Stimulated activated CD4-positive, alpha-beta T cell treated with anti-CD3 and anti-CD28 coated beads, Interleukin-12 subunit alpha, Interleukin-12 subunit beta, amount 100 ng/mL, for 48 hours (primary cell): ENCODE measurements at regions not wholly inside any gene's neighbourhood (a gene's known extent, or its start where the extent isn't known, plus 50 kb on each side); places are given as distances from the start of the nearest gene placed in this dataset.
A peak's percentile ranks its signal among the peaks of the same experiment; 100 is the strongest.
"Not testable (repeated sequence)": the region's sequence is repeated elsewhere in the genome, so short reads cannot be mapped to it uniquely, and the experiment has no call there.

Experiments
- DNase-seq, 3 donors: peaks; one replicate each; pipeline ENCODE4 v3.0.0-alpha.2; 2020; ENCODE audit warnings: low read depth in 2 of 3, low spot score in 1 of 3

GRCh38 chr1:145191272-145191675, 50.7 kb downstream of the PPIAL4D start:
- DNase-seq = not testable (repeated sequence)

GRCh38 chr1:145189543-145190030, 52.4 kb downstream of the PPIAL4D start:
- not testable (repeated sequence) for DNase-seq

GRCh38 chr1:145188869-145189542, 53.0 kb downstream of the PPIAL4D start:
- DNase-seq = not testable (repeated sequence)

DNA sequence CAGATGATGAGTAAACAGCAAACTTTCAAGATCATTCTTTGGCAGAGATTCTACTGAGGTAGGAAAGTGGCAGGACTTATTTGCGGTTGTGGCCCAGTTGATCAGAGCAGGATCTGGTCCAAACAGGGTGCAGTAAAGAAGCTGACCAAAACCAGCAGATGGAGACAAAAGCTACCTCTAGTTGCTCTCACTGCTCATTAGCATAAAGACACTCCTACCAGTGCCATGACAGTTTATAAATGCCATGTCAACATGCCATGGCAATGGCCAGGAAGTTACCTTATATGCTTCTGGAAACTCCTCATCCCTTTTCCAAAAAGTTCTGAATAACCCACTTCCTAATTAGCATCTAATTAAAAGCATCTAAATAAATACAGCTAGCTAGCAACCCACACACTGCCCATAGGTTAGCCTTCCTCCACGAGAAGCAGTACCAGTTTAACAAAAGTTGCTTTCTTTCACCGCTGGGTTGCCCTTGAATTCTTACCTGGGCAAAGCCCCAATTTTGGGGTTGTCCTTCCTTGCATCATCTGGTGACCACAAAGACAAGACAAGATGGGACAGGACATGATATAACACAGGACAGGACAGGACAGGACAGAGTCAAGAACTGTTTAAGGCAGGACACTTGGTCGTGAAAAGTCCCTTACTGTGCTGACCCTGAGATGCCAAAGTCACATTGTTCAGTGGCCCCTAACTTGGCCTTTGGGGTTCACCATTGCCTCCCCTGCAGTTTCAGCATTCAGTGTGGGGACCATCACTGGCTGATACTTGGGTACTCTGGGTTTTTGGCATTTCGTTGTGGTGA, 59.2 kb downstream of the PPIAL4D start:
- not testable (repeated sequence) for DNase-seq

DNA sequence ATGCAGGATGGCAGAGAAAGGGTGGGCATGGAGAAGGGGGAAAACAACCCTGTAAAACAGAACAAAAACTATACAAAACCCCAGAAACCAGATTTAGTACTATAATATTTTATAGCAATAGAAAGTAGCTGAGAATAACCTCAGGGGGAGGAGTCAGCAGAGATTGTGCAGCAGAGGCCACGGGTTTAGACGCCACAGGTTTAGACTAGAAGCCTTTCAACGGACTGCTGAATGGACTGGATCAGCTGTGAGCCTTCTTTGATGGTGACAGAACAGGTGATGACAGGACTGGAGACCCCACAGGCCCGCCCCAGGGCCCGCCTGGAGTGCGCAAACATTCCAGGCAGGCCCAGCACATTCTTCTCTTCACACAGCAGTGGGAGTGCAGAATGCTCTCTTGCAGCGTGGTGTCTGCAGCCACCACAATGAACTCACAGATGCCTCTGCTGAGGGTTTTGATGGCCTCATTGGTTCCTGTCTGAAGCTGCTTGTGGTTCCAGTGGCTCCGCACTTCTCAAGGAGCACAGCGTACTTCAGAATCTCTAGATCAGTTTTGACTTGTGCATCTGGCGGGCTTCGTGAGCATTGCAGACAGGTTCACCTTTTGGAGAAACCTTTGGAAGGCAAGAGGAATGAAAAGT, 65.6 kb downstream of the PPIAL4D start:
- DNase-seq = peak in 1 of 3 donors; percentile 3

DNA sequence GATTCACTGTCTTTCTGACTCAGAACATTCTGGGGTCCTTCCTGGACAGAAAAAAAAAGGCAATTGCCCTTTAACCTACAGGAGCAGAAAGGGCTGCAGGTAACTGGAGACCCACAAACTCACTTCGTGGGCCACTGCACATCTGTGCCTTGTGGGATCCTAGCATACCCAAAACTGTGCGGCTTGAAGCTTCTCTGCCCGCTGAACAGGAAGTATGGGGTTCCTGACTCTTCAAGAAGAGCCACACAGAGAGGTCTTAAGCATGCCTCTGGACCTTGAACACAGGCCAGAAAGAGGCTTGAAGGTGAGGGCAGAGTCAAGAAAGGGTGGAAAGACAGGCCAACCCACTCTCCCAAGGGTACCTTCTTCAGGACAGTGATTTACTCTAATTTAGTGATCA, 67.6 kb downstream of the PPIAL4D start:
- not testable (repeated sequence) for DNase-seq

GRCh38 chr1:145168220-145168848, 72.6 kb downstream of the FAM72D start:
- not testable (repeated sequence) for DNase-seq

DNA sequence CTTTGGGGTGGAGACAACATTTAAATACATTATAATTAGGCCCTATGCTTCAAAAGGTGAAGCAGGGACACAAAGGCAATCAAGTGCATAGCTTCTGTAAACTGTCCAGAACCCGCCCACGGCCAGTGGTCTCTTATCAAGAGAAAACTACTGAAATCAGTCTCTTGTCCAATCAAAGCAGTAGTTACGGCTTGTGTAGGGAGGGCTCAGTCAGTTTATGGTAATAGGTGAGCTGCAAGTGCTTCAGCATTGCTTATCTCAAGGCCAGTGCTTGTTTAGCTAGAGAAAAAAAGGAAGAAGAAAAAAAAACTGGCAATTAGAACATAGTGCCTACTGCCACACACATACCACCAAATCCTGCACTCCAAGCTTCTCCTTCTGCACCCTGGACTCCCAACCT, 68.6 kb downstream of the FAM72D start:
- not testable (repeated sequence) for DNase-seq
